Transverse colon (tissue), 4 donors: ENCODE measurements at regions not wholly inside any gene's neighbourhood (a gene's known extent, or its start where the extent isn't known, plus 50 kb on each side); places are given as distances from the start of the nearest gene placed in this dataset.

ENCODE experiments used
- CTCF ChIP-seq, 5 experiments: fragments of 200-600 bp in 3 of 5; fragments of 450-650 bp in 2 of 5; sonication (generic) in 3 of 5; IDR thresholded peaks; 1 replicate in 2 of 5; 2 replicates in 3 of 5; pipeline ENCODE4 v1.5.1; 2016 to 2017; ENCODE audit warnings: antibody characterized with exemption in 5 of 5, inconsistent platforms in 3 of 5, mild to moderate bottlenecking in 2 of 5, moderate library complexity in 1 of 5
- EP300 ChIP-seq: sonication (generic); formaldehyde crosslinking; IDR thresholded peaks from one replicate; pipeline ENCODE4 v1.6.1; 2017; ENCODE audit warnings: antibody characterized with exemption, low read depth
- POLR2A ChIP-seq: fragments of 450-650 bp; IDR thresholded peaks from one replicate; pipeline ENCODE4 v1.6.1; 2016; ENCODE audit warnings: antibody characterized with exemption, mild to moderate bottlenecking, moderate library complexity
- POLR2AphosphoS5 ChIP-seq, 3 donors: sonication (generic); formaldehyde crosslinking; IDR thresholded peaks; one replicate each; pipeline ENCODE4 v1.6.1; 2016; ENCODE audit warnings: antibody characterized with exemption in 3 of 3

GRCh38 chr18:28602391-28602790 lies 425.5 kb upstream of the CDH2 start:
- TF ChIP-seq CTCF (IDR thresholded peaks at IDR 0.05) (no peak), POLR2A (no peak), POLR2AphosphoS5 (IDR thresholded peaks at IDR 0.05) (no peak), EP300 (no peak)
